ENCODE measurements at regions not wholly inside any gene's neighbourhood (a gene's known extent, or its start where the extent isn't known, plus 50 kb on each side); places are given as distances from the start of the nearest gene placed in this dataset.

- TF ChIP-seq CTCF (IDR thresholded peaks at IDR 0.05) (no peak), POLR2AphosphoS5 (IDR thresholded peaks at IDR 0.05; ENCODE audit: low read depth, low read length) (no peak)
Measured at GRCh38 chr12:67754933-67755697, 106.6 kb downstream of the DYRK2 start.
